ENCODE measurements at regions not wholly inside any gene's neighbourhood (a gene's known extent, or its start where the extent isn't known, plus 50 kb on each side); places are given as distances from the start of the nearest gene placed in this dataset.

DNA sequence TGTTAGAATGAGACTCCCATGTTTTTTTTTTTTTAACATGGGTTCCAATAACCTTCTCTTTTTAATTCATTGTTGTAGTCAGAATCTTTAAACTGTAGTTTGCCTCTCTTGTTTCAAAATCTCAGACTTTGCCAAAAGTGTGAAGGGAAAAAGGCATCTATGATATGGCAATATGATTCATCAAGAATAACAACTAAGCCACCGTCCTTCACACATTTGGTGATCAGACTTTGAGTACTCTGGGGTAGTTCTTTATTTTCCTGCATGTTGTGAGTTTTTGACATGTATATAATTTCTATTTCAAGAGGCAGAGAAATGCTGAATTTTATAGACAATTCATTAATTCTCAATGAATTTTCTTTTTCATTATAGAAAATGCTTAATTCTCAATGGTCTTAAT is 53.5 kb upstream of the CERS6 start:
- ChIA-PET CTCF (no interaction called here), POLR2A (no interaction called here), SMC1A (ENCODE audit: uncharacterized antibody, unreplicated experiment) (no interaction called here), RAD21 (ENCODE audit: unreplicated experiment) (no interaction called here)
- Histone ChIP-seq H3K27ac (ENCODE audit: control insufficient read depth, insufficient read depth) (no peak overlapping the region), H3K9me3 (replicated peaks; ENCODE audit: control insufficient read depth, insufficient read depth, low read length) (no peaks in the 10 kb centered on the region; the same call in 2 of the 3 replicates), H3K36me3 (ENCODE audit: control insufficient read depth in 2 of 2, insufficient read depth in 2 of 2, low read length in 1 of 2) (no peaks in the 10 kb centered on the region), H3K4me3 (no peak overlapping the region), H3K4me1 (ENCODE audit: control insufficient read depth, insufficient read depth, low read length) (no peaks in the 10 kb centered on the region; the same call in 1 of the 2 replicates), H3K9ac (ENCODE audit: control insufficient read depth, insufficient read depth, low read length) (no peak overlapping the region), H3K4me2 (ENCODE audit: control insufficient read depth, insufficient read depth) (no peak overlapping the region), H3K27me3 (replicated peaks in 1 of 2; ENCODE audit: control insufficient read depth in 2 of 2, insufficient read depth in 2 of 2, low read length in 1 of 2) (no peaks in the 10 kb centered on the region), H2AFZ (ENCODE audit: control insufficient read depth, low read depth, low read length) (no peak overlapping the region), H3K79me2 (ENCODE audit: control insufficient read depth, insufficient read depth, low read length) (no peaks in the 10 kb centered on the region), H4K20me1 (ENCODE audit: control insufficient read depth, insufficient read depth) (no peaks in the 10 kb centered on the region)
- TF ChIP-seq YY1 (IDR thresholded peaks at IDR 0.05; ENCODE audit: low read depth, low read length) (no peak), SMAD5 (IDR thresholded peaks at IDR 0.05; ENCODE audit: low read depth) (no peak), ZNF687 (IDR thresholded peaks at IDR 0.05) (no peak)
- no TSS peak for BruUV-seq (replicated peaks)
- ATAC-seq, result no peak
- in situ Hi-C loops (cut with MboI) (no loop called here), intact Hi-C loops (cut with micrococcal nuclease; ENCODE audit: unreplicated experiment) (no loop called here)
- no peak for FAIRE-seq
- whole genome bisulfite sequencing (ENCODE audit: insufficient coverage, insufficient replicate concordance, low lambda C conversion rate, missing lambda C conversion rate), result 48% methylated on average over 1 of the region's 1 CpG
- no peak for DNase-seq (ENCODE audit: low read depth, low spot score)

GRCh38 chr2:168403736-168404135 is 52.3 kb upstream of the CERS6 start:
- H3K79me2 ChIP-seq (ENCODE audit: control insufficient read depth, insufficient read depth, low read length), result no peaks in the 10 kb centered on the region
- ATAC-seq, result no peak
- TF ChIP-seq GATAD2B (conservative IDR thresholded peaks at IDR 0.05; ENCODE audit: low read depth) (no peak), ZNF687 (IDR thresholded peaks at IDR 0.05) (no peak), SP1 (IDR thresholded peaks at IDR 0.05; ENCODE audit: low read depth, low read length) (no peak), EED (IDR thresholded peaks at IDR 0.05; ENCODE audit: low read depth) (no peak), PAX8 (IDR thresholded peaks at IDR 0.05) (no peak), HDAC2 (IDR thresholded peaks at IDR 0.05) (no peak)
- TF ChIP-seq, protein P1, sequence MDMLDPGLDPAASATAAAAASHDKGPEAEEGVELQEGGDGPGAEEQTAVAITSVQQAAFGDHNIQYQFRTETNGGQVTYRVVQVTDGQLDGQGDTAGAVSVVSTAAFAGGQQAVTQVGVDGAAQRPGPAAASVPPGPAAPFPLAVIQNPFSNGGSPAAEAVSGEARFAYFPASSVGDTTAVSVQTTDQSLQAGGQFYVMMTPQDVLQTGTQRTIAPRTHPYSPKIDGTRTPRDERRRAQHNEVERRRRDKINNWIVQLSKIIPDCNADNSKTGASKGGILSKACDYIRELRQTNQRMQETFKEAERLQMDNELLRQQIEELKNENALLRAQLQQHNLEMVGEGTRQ (IDR thresholded peaks at IDR 0.05; ENCODE audit: borderline replicate concordance, low read depth, low read length), result no peak

More at GRCh38 chr2:168403736-168404135, 52.3 kb upstream of the CERS6 start:
- Histone ChIP-seq H3K9me3 (replicated peaks; ENCODE audit: control insufficient read depth, insufficient read depth, low read length) (no peaks in the 10 kb centered on the region; the same call in 2 of the 3 replicates), H3K4me2 (ENCODE audit: control insufficient read depth, insufficient read depth) (no peak overlapping the region), H3K4me1 (ENCODE audit: control insufficient read depth, insufficient read depth, low read length) (no peaks in the 10 kb centered on the region; the same call in 1 of the 2 replicates), H3K27ac (ENCODE audit: control insufficient read depth, insufficient read depth) (no peak overlapping the region), H3K27me3 (replicated peaks in 1 of 2; ENCODE audit: control insufficient read depth in 2 of 2, insufficient read depth in 2 of 2, low read length in 1 of 2) (no peaks in the 10 kb centered on the region), H2AFZ (ENCODE audit: control insufficient read depth, low read depth, low read length) (no peak overlapping the region), H4K20me1 (ENCODE audit: control insufficient read depth, insufficient read depth) (no peaks in the 10 kb centered on the region), H3K36me3 (ENCODE audit: control insufficient read depth in 2 of 2, insufficient read depth in 2 of 2, low read length in 1 of 2) (no peaks in the 10 kb centered on the region), H3K4me3 (no peak overlapping the region), H3K9ac (ENCODE audit: control insufficient read depth, insufficient read depth, low read length) (no peak overlapping the region)
- ChIA-PET POLR2A (no interaction called here), SMC1A (ENCODE audit: uncharacterized antibody, unreplicated experiment) (interaction anchor here (0.7 to 0.9 kb wide), 2 partner anchors 55 to 67 kb away, joined by 3 to 4 read pairs; no protein-coding TSS in a partner anchor), RAD21 (ENCODE audit: unreplicated experiment) (no interaction called here), CTCF (no interaction called here)
- FAIRE-seq, result no peak
- no peak for DNase-seq (ENCODE audit: low read depth, low spot score)
- in situ Hi-C loops (cut with MboI) (no loop called here), intact Hi-C loops (cut with micrococcal nuclease; ENCODE audit: unreplicated experiment) (no loop called here)
- BruUV-seq (replicated peaks), result no TSS peak
- WGBS (ENCODE audit: insufficient coverage, insufficient replicate concordance, low lambda C conversion rate, missing lambda C conversion rate), result 21% methylated on average over 2 of the region's 2 CpGs
